Islet precursor cell (in vitro differentiated cells): ENCODE measurements at regions not wholly inside any gene's neighbourhood (a gene's known extent, or its start where the extent isn't known, plus 50 kb on each side); places are given as distances from the start of the nearest gene placed in this dataset.

ENCODE experiments used
- DNase-seq: peaks from one replicate; pipeline ENCODE4 v3.0.0-alpha.2; 2018

DNA sequence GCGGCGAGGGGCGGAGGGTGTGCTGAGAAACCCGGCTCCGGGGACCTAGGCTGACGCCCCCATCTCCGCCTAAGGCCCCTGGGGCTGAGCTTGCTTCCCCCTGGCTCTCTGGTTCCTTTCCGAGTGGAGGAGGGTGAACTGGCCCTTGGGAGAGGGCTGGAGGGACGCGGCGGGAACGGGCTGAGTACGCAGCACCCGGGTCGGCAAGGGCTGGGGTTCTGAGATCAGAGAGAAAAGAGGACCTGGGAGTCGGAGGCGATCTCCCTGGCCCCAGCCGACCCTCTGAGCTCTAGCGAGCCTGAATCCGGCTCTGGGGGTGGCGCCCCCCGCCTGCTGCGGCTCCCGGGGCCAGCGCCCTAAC lies 270.8 kb downstream of the FOXD2 start:
- no peak for DNase-seq

DNA sequence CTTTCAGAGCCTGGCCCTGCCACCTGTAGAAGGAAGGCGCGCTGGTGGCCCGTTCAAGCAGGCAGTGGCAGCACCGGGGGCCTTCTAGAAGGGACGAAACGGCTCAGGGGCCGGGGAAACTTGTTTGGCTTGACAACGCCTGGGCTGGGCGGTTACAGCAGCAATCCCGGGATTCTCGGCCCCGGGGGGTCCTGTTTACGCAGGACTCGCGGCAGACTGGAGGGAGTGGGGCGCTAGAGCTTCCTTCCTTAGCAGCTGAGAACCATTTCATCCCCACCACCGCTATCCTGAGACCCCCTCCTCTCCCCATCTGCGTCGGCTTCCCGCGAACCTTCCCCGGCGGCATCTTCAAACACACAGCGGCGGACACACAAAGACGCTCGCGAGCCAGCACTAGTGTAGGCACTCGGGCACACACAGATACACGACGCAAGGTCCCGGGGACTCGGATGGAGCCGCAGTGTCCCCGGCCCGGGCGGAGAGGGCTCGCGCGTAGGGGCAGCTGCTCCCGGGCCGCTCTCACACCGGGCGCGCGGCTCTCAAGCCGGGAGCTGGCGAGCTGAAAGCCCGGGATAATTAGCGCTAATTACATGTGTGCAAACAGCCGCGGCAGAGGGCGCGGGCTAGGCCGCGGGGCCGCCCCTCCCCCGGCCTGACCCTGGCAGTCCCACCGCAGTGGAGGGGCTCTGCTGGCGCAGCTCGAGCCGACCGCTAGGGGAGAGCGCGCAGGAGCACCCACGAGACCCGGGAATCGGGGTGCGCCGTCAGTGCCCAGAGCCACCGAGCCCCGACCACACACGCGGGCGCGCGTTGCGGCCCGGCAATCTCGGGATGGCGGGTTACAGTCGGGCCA lies 271.4 kb downstream of the FOXD2 start:
- peak; percentile 82 for DNase-seq

GRCh38 chr1:47709872-47710231 lies 272.0 kb downstream of the FOXD2 start:
- DNase-seq = peak; percentile 71

- peak; percentile 85 for DNase-seq
These were observed 272.7 kb downstream of the FOXD2 start for GRCh38 chr1:47710329-47711071.
